ENCODE measurements at regions not wholly inside any gene's neighbourhood (a gene's known extent, or its start where the extent isn't known, plus 50 kb on each side); places are given as distances from the start of the nearest gene placed in this dataset.

DNA sequence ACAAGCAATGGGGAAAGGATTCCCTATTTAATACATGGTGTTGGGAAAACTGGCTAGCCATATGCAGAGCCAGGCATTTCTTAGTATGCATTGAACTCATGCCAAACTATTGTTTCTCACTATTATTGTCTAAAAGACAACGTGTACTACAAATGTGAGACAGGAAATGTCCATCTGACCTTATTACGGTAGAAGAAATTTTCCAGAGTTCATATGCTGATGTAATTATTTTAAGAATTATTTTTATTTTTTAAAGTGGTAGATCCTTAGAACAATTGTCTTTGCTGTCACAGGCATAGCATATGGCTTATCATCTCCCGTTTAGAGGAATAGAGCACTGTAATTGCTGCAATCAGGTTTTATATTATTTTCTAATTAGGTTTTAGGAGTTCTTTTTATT lies 75.2 kb upstream of the S1PR1 start:
- no peak for TF ChIP-seq ELF4 (IDR thresholded peaks at IDR 0.05)
- TF ChIP-seq HDGF (IDR thresholded peaks at IDR 0.05; ENCODE audit: borderline replicate concordance) = no peak
- TF ChIP-seq SP1 (IDR thresholded peaks at IDR 0.05) = no peak
- no peak for TF ChIP-seq TARDBP (IDR thresholded peaks at IDR 0.05)
- no peak for TF ChIP-seq FOXK2 (IDR thresholded peaks at IDR 0.05)
- no peak for TF ChIP-seq NFRKB (IDR thresholded peaks at IDR 0.05)
- no peak for TF ChIP-seq ARNT (IDR thresholded peaks at IDR 0.05)
- no peak for TF ChIP-seq SUZ12 (IDR thresholded peaks at IDR 0.05)
- no peak for TF ChIP-seq BHLHE40 (IDR thresholded peaks at IDR 0.05; ENCODE audit: borderline replicate concordance)
- TF ChIP-seq ZNF384 (IDR thresholded peaks at IDR 0.05) = no peak
- TF ChIP-seq, protein P1, sequence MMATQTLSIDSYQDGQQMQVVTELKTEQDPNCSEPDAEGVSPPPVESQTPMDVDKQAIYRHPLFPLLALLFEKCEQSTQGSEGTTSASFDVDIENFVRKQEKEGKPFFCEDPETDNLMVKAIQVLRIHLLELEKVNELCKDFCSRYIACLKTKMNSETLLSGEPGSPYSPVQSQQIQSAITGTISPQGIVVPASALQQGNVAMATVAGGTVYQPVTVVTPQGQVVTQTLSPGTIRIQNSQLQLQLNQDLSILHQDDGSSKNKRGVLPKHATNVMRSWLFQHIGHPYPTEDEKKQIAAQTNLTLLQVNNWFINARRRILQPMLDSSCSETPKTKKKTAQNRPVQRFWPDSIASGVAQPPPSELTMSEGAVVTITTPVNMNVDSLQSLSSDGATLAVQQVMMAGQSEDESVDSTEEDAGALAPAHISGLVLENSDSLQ (IDR thresholded peaks at IDR 0.05) = no peak
- no peak for TF ChIP-seq FOXM1 (IDR thresholded peaks at IDR 0.05; ENCODE audit: borderline replicate concordance)
- no peak for TF ChIP-seq LEF1 (IDR thresholded peaks at IDR 0.05; ENCODE audit: borderline replicate concordance)
- no peak for TF ChIP-seq L3MBTL2 (conservative IDR thresholded peaks at IDR 0.05)
- TF ChIP-seq CTBP1 (IDR thresholded peaks at IDR 0.05; ENCODE audit: borderline replicate concordance) = no peak
- TF ChIP-seq FOXA1 (IDR thresholded peaks at IDR 0.05) = no peak
- DNase-seq (ENCODE audit: extremely low spot score) = no peak
- CTCF ChIA-PET = no interaction called here
- POLR2A ChIA-PET = no interaction called here

DNA sequence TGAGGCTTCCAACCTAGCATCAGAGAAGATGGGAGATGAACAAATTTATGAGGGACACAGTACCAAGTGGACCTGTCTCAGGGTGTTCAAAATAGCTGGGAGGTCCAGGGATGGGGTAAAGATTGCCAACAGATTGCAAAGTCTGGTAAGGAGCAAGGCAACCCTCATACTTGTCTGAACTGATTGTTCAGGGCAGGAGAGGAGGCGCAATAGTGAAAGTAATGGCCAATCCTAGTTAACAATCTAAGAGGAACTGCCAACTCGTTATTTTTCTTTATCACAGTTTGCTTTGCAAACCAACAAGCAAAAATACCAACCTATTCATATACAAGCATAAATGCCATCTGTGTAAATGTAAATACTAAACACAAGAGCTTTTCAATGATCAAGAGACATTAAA lies 78.4 kb upstream of the S1PR1 start:
- TF ChIP-seq, protein P1 (IDR thresholded peaks at IDR 0.05) = no peak
- no peak for TF ChIP-seq SUZ12 (IDR thresholded peaks at IDR 0.05)
- no peak for TF ChIP-seq ARNT (IDR thresholded peaks at IDR 0.05)
- no peak for TF ChIP-seq SP1 (IDR thresholded peaks at IDR 0.05)
- no peak for TF ChIP-seq BHLHE40 (IDR thresholded peaks at IDR 0.05; ENCODE audit: borderline replicate concordance)
- TF ChIP-seq FOXM1 (IDR thresholded peaks at IDR 0.05; ENCODE audit: borderline replicate concordance) = no peak
- no peak for TF ChIP-seq LEF1 (IDR thresholded peaks at IDR 0.05; ENCODE audit: borderline replicate concordance)
- no peak for TF ChIP-seq NFRKB (IDR thresholded peaks at IDR 0.05)
- TF ChIP-seq FOXK2 (IDR thresholded peaks at IDR 0.05) = no peak
- no peak for TF ChIP-seq CTBP1 (IDR thresholded peaks at IDR 0.05; ENCODE audit: borderline replicate concordance)
- TF ChIP-seq FOXA1 (IDR thresholded peaks at IDR 0.05) = no peak
- TF ChIP-seq ELF4 (IDR thresholded peaks at IDR 0.05) = no peak
- no peak for TF ChIP-seq TARDBP (IDR thresholded peaks at IDR 0.05)
- no peak for TF ChIP-seq L3MBTL2 (conservative IDR thresholded peaks at IDR 0.05)
- no peak for TF ChIP-seq ZNF384 (IDR thresholded peaks at IDR 0.05)
- no peak for TF ChIP-seq HDGF (IDR thresholded peaks at IDR 0.05; ENCODE audit: borderline replicate concordance)
- ChIA-PET CTCF (no interaction called here), POLR2A (no interaction called here)
- DNase-seq (ENCODE audit: extremely low spot score) = no peak

DNA sequence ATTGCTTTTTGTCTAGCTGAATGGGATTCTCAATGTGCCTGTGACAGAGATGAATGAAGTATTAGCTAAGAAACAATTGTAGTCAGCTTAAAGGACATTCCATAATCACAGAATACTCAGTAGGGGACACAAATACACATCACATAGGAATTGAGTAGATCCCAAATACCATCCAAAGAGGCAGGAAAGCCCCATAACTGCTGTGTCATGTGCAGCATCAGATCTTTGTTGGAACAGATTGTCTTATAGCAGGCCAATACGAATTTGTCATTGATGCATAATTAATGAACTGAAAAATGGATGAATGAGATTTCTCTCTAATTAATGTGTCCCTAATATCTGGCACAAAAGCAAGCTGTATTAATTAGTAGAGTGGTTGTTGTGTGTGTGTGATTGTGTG lies 82.3 kb upstream of the S1PR1 start:
- ChIA-PET POLR2A (no interaction called here), CTCF (interaction anchor here (0.6 kb wide), 1 partner anchor 134 kb away, joined by 3 read pairs; no protein-coding TSS in a partner anchor)
- DNase-seq (ENCODE audit: extremely low spot score) = no peak
- TF ChIP-seq CTBP1 (IDR thresholded peaks at IDR 0.05; ENCODE audit: borderline replicate concordance) (no peak), FOXA1 (IDR thresholded peaks at IDR 0.05) (no peak), L3MBTL2 (conservative IDR thresholded peaks at IDR 0.05) (no peak), FOXM1 (IDR thresholded peaks at IDR 0.05; ENCODE audit: borderline replicate concordance) (no peak), BHLHE40 (IDR thresholded peaks at IDR 0.05; ENCODE audit: borderline replicate concordance) (no peak)

DNA sequence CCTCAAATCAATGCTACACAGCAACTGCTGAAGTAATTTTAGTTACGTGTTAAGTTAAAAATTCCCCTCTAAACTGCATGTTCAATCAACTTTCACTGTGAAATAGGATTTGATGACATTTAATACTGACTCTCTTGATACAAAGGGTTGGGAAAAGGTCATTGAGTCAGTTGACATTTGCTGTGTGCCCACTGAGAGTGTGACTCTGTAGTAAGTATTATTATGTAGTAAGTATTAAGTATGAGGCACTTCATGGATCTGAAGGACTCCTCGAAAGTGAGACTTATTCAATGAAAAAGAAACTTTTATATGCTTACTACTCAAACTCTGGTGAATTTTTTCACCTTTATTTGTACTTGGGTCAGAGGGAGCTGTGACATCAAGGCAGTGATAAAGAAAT lies 83.1 kb upstream of the S1PR1 start:
- DNase-seq (ENCODE audit: extremely low spot score) = no peak
- ChIA-PET POLR2A (no interaction called here), CTCF (interaction anchor here (0.6 kb wide), 1 partner anchor 135 kb away, joined by 3 read pairs; no protein-coding TSS in a partner anchor)
- TF ChIP-seq FOXM1 (IDR thresholded peaks at IDR 0.05; ENCODE audit: borderline replicate concordance) (no peak), LEF1 (IDR thresholded peaks at IDR 0.05; ENCODE audit: borderline replicate concordance) (no peak), TARDBP (IDR thresholded peaks at IDR 0.05) (no peak), FOXK2 (IDR thresholded peaks at IDR 0.05) (no peak), L3MBTL2 (conservative IDR thresholded peaks at IDR 0.05) (no peak)
- TF ChIP-seq, protein P1 (IDR thresholded peaks at IDR 0.05) = no peak

DNA sequence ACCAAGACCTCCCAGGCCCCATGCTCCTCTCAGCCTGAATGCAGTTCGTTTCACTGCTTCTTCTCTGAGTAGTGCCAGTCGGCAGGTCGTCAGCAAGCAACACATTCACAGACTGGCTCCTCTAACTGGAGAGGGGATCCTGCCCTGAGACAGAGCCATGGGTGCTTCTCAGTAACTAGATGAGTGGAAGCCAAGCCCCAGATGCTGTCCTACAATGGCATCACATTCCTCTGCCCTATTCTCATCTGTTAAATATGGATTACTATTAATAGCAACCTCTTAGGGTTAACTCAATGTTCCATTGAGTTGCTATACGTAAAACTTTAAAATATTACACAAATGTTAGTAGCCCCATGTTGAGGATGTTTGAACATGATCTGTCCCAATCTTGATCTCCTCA lies 84.2 kb upstream of the S1PR1 start:
- TF ChIP-seq LEF1 (IDR thresholded peaks at IDR 0.05; ENCODE audit: borderline replicate concordance) (no peak), FOXK2 (IDR thresholded peaks at IDR 0.05) (no peak), SP1 (IDR thresholded peaks at IDR 0.05) (no peak), ZNF384 (IDR thresholded peaks at IDR 0.05) (no peak), ELF4 (IDR thresholded peaks at IDR 0.05) (no peak), TARDBP (IDR thresholded peaks at IDR 0.05) (no peak), NFRKB (IDR thresholded peaks at IDR 0.05) (no peak), HDGF (IDR thresholded peaks at IDR 0.05; ENCODE audit: borderline replicate concordance) (no peak), FOXA1 (IDR thresholded peaks at IDR 0.05) (no peak), CTBP1 (IDR thresholded peaks at IDR 0.05; ENCODE audit: borderline replicate concordance) (no peak), FOXM1 (IDR thresholded peaks at IDR 0.05; ENCODE audit: borderline replicate concordance) (no peak)
- TF ChIP-seq, protein P1 (IDR thresholded peaks at IDR 0.05) = no peak
- POLR2A ChIA-PET = no interaction called here
- CTCF ChIA-PET = no interaction called here
- no peak for DNase-seq (ENCODE audit: extremely low spot score)

DNA sequence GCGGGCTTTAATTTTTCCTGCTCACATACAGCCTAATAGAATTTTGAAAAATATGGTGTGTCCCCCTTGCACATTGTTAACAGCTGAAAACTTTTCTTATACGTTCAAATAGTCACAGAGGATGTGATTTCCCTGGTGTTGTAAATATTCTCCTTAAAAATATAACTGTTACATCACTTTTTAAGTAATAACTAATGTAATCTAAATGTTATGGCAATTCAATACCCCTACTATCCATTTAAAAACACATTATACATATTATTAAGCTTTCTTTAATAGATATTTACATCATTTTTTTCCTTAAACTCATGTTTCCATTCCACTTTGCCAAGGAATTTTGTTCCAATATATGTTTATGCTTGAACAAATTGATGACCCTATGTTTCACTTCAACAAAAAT lies 85.5 kb upstream of the S1PR1 start:
- DNase-seq (ENCODE audit: extremely low spot score) = no peak
- TF ChIP-seq FOXM1 (IDR thresholded peaks at IDR 0.05; ENCODE audit: borderline replicate concordance) (no peak), TARDBP (IDR thresholded peaks at IDR 0.05) (no peak), SUZ12 (IDR thresholded peaks at IDR 0.05) (no peak), NFRKB (IDR thresholded peaks at IDR 0.05) (no peak), ELF4 (IDR thresholded peaks at IDR 0.05) (no peak), FOXK2 (IDR thresholded peaks at IDR 0.05) (no peak), ZNF384 (IDR thresholded peaks at IDR 0.05) (no peak), SP1 (IDR thresholded peaks at IDR 0.05) (no peak), BHLHE40 (IDR thresholded peaks at IDR 0.05; ENCODE audit: borderline replicate concordance) (no peak), ARNT (IDR thresholded peaks at IDR 0.05) (no peak), CTBP1 (IDR thresholded peaks at IDR 0.05; ENCODE audit: borderline replicate concordance) (no peak), LEF1 (IDR thresholded peaks at IDR 0.05; ENCODE audit: borderline replicate concordance) (no peak)
- TF ChIP-seq, protein P1 (IDR thresholded peaks at IDR 0.05) = no peak
- ChIA-PET CTCF (no interaction called here), POLR2A (no interaction called here)

Measured in HEK293T (cell line).